ENCODE measurements at regions not wholly inside any gene's neighbourhood (a gene's known extent, or its start where the extent isn't known, plus 50 kb on each side); places are given as distances from the start of the nearest gene placed in this dataset.

- DNase-seq (ENCODE audit: extremely low read depth, low read depth), result no peak
- no peak for TF ChIP-seq CTCF (IDR thresholded peaks at IDR 0.05; ENCODE audit: low read depth, low read length)
Observed at GRCh38 chr1:62981434-62981833, 197.5 kb downstream of the ATG4C start.

GRCh38 chr1:62988867-62989266 is 204.9 kb downstream of the ATG4C start:
- DNase-seq (ENCODE audit: extremely low read depth, low read depth), result no peak
- no peak for TF ChIP-seq CTCF (IDR thresholded peaks at IDR 0.05; ENCODE audit: low read depth, low read length)

- peak; percentile 4 for TF ChIP-seq CTCF (IDR thresholded peaks at IDR 0.05; ENCODE audit: low read depth, low read length)
- DNase-seq (ENCODE audit: extremely low read depth, low read depth), result no peak
Observed at GRCh38 chr1:62989497-62989896, 205.6 kb downstream of the ATG4C start.

- no peak for DNase-seq (ENCODE audit: extremely low read depth, low read depth)
- TF ChIP-seq CTCF (IDR thresholded peaks at IDR 0.05; ENCODE audit: low read depth, low read length), result no peak
Observed at GRCh38 chr1:62991152-62991551, 207.2 kb downstream of the ATG4C start.

- no peak for TF ChIP-seq CTCF (IDR thresholded peaks at IDR 0.05; ENCODE audit: low read depth, low read length)
- no peak for DNase-seq (ENCODE audit: extremely low read depth, low read depth)
Observed at GRCh38 chr1:62993844-62994243, 209.9 kb downstream of the ATG4C start.

GRCh38 chr1:62995173-62995572 is 211.2 kb downstream of the ATG4C start:
- TF ChIP-seq CTCF (IDR thresholded peaks at IDR 0.05; ENCODE audit: low read depth, low read length), result no peak
- no peak for DNase-seq (ENCODE audit: extremely low read depth, low read depth)

GRCh38 chr1:62997884-62998283 is 214.0 kb downstream of the ATG4C start:
- DNase-seq (ENCODE audit: extremely low read depth, low read depth), result no peak
- TF ChIP-seq CTCF (IDR thresholded peaks at IDR 0.05; ENCODE audit: low read depth, low read length), result no peak

All from AG09319 (cell line).